NCI-H510A treated with DMSO at 0.1 percent for 48 hours (cell line): ENCODE measurements at regions not wholly inside any gene's neighbourhood (a gene's known extent, or its start where the extent isn't known, plus 50 kb on each side); places are given as distances from the start of the nearest gene placed in this dataset.

Source experiments
- DNase-seq: peaks from one replicate; lab custom pipeline; 2025; lab: John Stamatoyannopoulos, UW

- no peak for DNase-seq
These were observed 423.7 kb upstream of the CADM1 start for GRCh38 chr11:115927823-115928329.

- DNase-seq: no peak
These were observed 422.4 kb upstream of the CADM1 start for GRCh38 chr11:115926601-115927000.

GRCh38 chr11:115926138-115926537 is 421.9 kb upstream of the CADM1 start:
- no peak for DNase-seq

GRCh38 chr11:115925568-115926090 is 421.4 kb upstream of the CADM1 start:
- DNase-seq: no peak

- no peak for DNase-seq
These were observed 420.7 kb upstream of the CADM1 start for GRCh38 chr11:115924744-115925567.

GRCh38 chr11:115922876-115923275 is 418.7 kb upstream of the CADM1 start:
- DNase-seq: peak; percentile 51

GRCh38 chr11:115921986-115922385 is 417.8 kb upstream of the CADM1 start:
- DNase-seq: no peak

- no peak for DNase-seq
These were observed 417.3 kb upstream of the CADM1 start for GRCh38 chr11:115921540-115921939.

GRCh38 chr11:115920841-115921480 is 416.7 kb upstream of the CADM1 start:
- DNase-seq: peak; percentile 60

- DNase-seq: no peak
These were observed 415.9 kb upstream of the CADM1 start for GRCh38 chr11:115920092-115920461.

- DNase-seq: peak; percentile 20
These were observed 415.3 kb upstream of the CADM1 start for GRCh38 chr11:115919341-115920091.

- DNase-seq: no peak
These were observed 414.4 kb upstream of the CADM1 start for GRCh38 chr11:115918576-115918975.

GRCh38 chr11:115916608-115917007 is 412.4 kb upstream of the CADM1 start:
- DNase-seq: peak; percentile 75

GRCh38 chr11:115912484-115912945 is 408.3 kb upstream of the CADM1 start:
- peak; percentile 82 for DNase-seq

- DNase-seq: peak; percentile 94
These were observed 407.6 kb upstream of the CADM1 start for GRCh38 chr11:115911613-115912346.

- no peak for DNase-seq
These were observed 406.2 kb upstream of the CADM1 start for GRCh38 chr11:115910379-115910778.

GRCh38 chr11:115906171-115906570 is 402.0 kb upstream of the CADM1 start:
- DNase-seq: no peak

GRCh38 chr11:115905341-115906000 is 401.3 kb upstream of the CADM1 start:
- no peak for DNase-seq

- no peak for DNase-seq
These were observed 399.0 kb upstream of the CADM1 start for GRCh38 chr11:115903179-115903578.

GRCh38 chr11:115901069-115901468 is 396.9 kb upstream of the CADM1 start:
- DNase-seq: no peak

GRCh38 chr11:115900111-115900510 is 395.9 kb upstream of the CADM1 start:
- DNase-seq: no peak
